ENCODE measurements at regions not wholly inside any gene's neighbourhood (a gene's known extent, or its start where the extent isn't known, plus 50 kb on each side); places are given as distances from the start of the nearest gene placed in this dataset.

DNA sequence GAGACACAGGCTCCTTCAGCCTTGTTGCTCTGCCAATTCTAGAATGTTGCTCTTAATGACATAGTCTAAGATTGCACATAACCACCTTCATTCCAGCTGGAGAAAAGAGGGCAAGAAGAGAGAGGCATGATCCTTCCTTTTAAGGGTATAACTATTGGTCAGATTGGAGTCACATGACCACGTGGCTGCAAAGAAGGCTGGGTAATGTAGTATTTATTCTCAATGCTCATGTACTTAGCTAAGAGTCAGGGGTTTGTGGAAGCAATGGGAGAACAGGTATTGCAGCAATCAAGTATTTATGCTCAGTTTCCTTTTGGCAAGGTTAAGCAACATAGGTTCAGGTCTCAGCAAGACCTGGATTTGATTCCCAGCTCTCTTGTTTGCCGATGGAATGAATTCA, 298.8 kb upstream of the TBX3 start:
- Mint-ChIP-seq H3K36me3 (ENCODE audit: low read depth, unreplicated experiment) (no peaks in the 10 kb centered on the region), H3K27ac (ENCODE audit: unreplicated experiment) (no peak overlapping the region), H3K4me3 (ENCODE audit: unreplicated experiment) (no peak overlapping the region), H3K9me3 (ENCODE audit: unreplicated experiment) (no peaks in the 10 kb centered on the region), H3K27me3 (ENCODE audit: unreplicated experiment) (no peaks in the 10 kb centered on the region), H3K4me1 (ENCODE audit: unreplicated experiment) (no peaks in the 10 kb centered on the region)
- DNase-seq (ENCODE audit: low spot score): no peak
- TF ChIP-seq CTCF (IDR thresholded peaks at IDR 0.05; ENCODE audit: unreplicated experiment): no peak

GRCh38 chr12:114981036-114981435, 297.1 kb upstream of the TBX3 start:
- no peaks in the 10 kb centered on the region for H3K36me3 Mint-ChIP-seq (ENCODE audit: low read depth, unreplicated experiment)
- H3K27ac Mint-ChIP-seq (ENCODE audit: unreplicated experiment): no peak overlapping the region
- DNase-seq (ENCODE audit: low spot score): no peak
- H3K9me3 Mint-ChIP-seq (ENCODE audit: unreplicated experiment): no peaks in the 10 kb centered on the region
- TF ChIP-seq CTCF (IDR thresholded peaks at IDR 0.05; ENCODE audit: unreplicated experiment): no peak
- H3K4me3 Mint-ChIP-seq (ENCODE audit: unreplicated experiment): no peak overlapping the region
- H3K27me3 Mint-ChIP-seq (ENCODE audit: unreplicated experiment): no peaks in the 10 kb centered on the region
- H3K4me1 Mint-ChIP-seq (ENCODE audit: unreplicated experiment): no peaks in the 10 kb centered on the region

DNA sequence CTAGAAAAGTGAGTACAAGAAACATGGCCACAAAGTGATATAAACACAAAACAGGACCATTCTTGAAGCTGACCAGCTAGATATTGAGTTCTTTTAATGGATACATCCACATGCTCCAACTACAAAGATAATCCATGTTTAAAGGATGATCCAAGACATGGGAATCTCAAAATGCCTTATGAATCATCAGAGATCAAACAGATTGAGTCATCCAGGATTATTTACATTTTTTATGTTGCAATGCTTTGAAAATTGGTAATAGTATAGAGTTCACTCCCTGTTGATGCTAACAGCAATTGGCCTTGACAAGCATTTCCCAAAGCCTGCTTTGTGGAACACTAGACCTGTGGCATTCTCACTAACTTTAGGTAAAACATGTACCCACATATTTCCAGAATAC, 293.0 kb upstream of the TBX3 start:
- DNase-seq (ENCODE audit: low spot score): no peak
- no peak overlapping the region for H3K27ac Mint-ChIP-seq (ENCODE audit: unreplicated experiment)
- H3K27me3 Mint-ChIP-seq (ENCODE audit: unreplicated experiment): peaks cover 1% of the 10 kb centered on the region
- H3K4me1 Mint-ChIP-seq (ENCODE audit: unreplicated experiment): no peaks in the 10 kb centered on the region
- no peak overlapping the region for H3K4me3 Mint-ChIP-seq (ENCODE audit: unreplicated experiment)
- no peaks in the 10 kb centered on the region for H3K36me3 Mint-ChIP-seq (ENCODE audit: low read depth, unreplicated experiment)
- H3K9me3 Mint-ChIP-seq (ENCODE audit: unreplicated experiment): no peaks in the 10 kb centered on the region
- TF ChIP-seq CTCF (IDR thresholded peaks at IDR 0.05; ENCODE audit: unreplicated experiment): no peak

DNA sequence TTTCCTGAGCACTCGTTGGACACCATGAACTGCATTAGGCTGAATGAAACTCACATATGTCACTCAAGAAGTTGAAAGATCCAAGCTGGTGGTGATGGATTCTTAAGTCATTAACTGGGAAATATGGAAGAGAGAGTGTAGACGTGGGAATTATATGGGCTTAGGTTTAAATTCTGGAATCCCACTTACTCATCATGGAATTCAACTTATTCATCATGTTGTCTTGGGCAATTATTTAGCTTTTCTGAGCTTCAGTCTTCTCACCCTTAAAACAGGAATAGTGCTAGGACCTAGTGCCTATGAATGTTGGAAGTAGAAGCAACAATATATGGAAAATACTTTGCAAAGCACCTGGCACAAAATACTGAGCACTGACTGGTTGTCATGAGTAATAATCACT, 292.4 kb upstream of the TBX3 start:
- Mint-ChIP-seq H3K36me3 (ENCODE audit: low read depth, unreplicated experiment) (no peaks in the 10 kb centered on the region), H3K27ac (ENCODE audit: unreplicated experiment) (no peak overlapping the region), H3K9me3 (ENCODE audit: unreplicated experiment) (no peaks in the 10 kb centered on the region), H3K4me3 (ENCODE audit: unreplicated experiment) (no peak overlapping the region), H3K27me3 (ENCODE audit: unreplicated experiment) (peaks cover 1% of the 10 kb centered on the region), H3K4me1 (ENCODE audit: unreplicated experiment) (no peaks in the 10 kb centered on the region)
- DNase-seq (ENCODE audit: low spot score): no peak
- no peak for TF ChIP-seq CTCF (IDR thresholded peaks at IDR 0.05; ENCODE audit: unreplicated experiment)

DNA sequence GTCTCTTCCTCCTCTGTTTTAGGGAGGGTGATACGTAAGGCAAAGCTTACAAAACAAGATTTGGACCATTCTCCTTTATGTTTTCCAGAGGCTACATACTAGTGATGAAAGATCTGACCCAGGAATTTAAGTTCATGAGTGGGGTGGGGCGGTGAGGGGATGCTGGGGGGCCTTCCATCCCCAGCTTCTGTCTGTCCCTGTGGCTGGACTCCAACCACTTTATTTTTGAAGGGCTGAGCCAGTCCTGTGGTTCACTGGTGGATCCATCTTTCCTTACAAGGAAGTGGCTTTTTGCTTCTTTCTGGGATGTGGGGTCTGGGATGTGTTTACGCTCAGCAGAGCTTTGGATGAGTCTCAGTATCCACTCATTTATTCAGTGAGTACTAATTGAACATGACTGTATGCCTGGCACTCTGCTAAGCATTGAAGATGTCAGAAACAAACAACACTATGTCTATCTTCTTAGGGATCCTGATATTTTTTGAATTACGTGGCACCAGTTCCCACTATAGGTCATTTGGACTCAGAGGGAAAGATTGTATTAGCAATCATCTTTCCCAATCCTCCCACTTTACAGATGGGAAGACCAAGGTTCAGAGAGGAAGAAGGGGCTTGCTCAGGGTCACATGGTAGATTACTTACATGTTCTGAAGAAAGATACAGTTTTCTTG, 291.8 kb upstream of the TBX3 start:
- no peaks in the 10 kb centered on the region for H3K9me3 Mint-ChIP-seq (ENCODE audit: unreplicated experiment)
- H3K4me1 Mint-ChIP-seq (ENCODE audit: unreplicated experiment): no peaks in the 10 kb centered on the region
- H3K36me3 Mint-ChIP-seq (ENCODE audit: low read depth, unreplicated experiment): no peaks in the 10 kb centered on the region
- TF ChIP-seq CTCF (IDR thresholded peaks at IDR 0.05; ENCODE audit: unreplicated experiment): no peak
- no peak overlapping the region for H3K4me3 Mint-ChIP-seq (ENCODE audit: unreplicated experiment)
- DNase-seq (ENCODE audit: low spot score): no peak
- no peak overlapping the region for H3K27ac Mint-ChIP-seq (ENCODE audit: unreplicated experiment)
- H3K27me3 Mint-ChIP-seq (ENCODE audit: unreplicated experiment): peaks cover 1% of the 10 kb centered on the region
